HEK293 (cell line): ENCODE measurements at regions not wholly inside any gene's neighbourhood (a gene's known extent, or its start where the extent isn't known, plus 50 kb on each side); places are given as distances from the start of the nearest gene placed in this dataset.
"Not testable (repeated sequence)": the region's sequence is repeated elsewhere in the genome, so short reads cannot be mapped to it uniquely, and the experiment has no call there.

ENCODE experiments used
- ZBTB26 ChIP-seq: fragments of 450-650 bp; formaldehyde crosslinking; optimal IDR thresholded peaks from 2 replicates; pipeline ENCODE3; 2016; ENCODE audit warnings: missing biosample characterization, mild to moderate bottlenecking, missing genetic modification characterization
- ZNF510 ChIP-seq: fragments of 450-650 bp; formaldehyde crosslinking; IDR thresholded peaks from 2 replicates; pipeline ENCODE4 v1.5.1; 2018; ENCODE audit warnings: mild to moderate bottlenecking, missing genetic modification characterization, missing biosample characterization; ENCODE audit not compliant: insufficient replicate concordance

GRCh38 chr2:242165115-242165514, 295.6 kb downstream of the RTP5 start:
- TF ChIP-seq ZBTB26; ZNF510 (tag by site-specific recombination): not testable (repeated sequence)
